Lower lobe of right lung (tissue), 2 donors: ENCODE measurements at regions not wholly inside any gene's neighbourhood (a gene's known extent, or its start where the extent isn't known, plus 50 kb on each side); places are given as distances from the start of the nearest gene placed in this dataset.

Source experiments
- ATAC-seq, 2 donors: fragments of 200-7000 bp; cut with Tn5 transposase; one replicate each; pipeline ENCODE4 v1.9.1; 2020 to 2022; ENCODE audit warnings: mild to moderate bottlenecking in 2 of 2, moderate library complexity in 2 of 2
- DNase-seq: peaks from one replicate; pipeline ENCODE4 v3.0.0-alpha.2; 2020
- H3K27ac ChIP-seq: fragments of 200-600 bp; one replicate; pipeline ENCODE4 v1.8.0; 2022
- H3K27me3 ChIP-seq: fragments of 200-600 bp; one replicate; pipeline ENCODE4 v1.8.0; 2022; ENCODE audit warnings: low read depth
- H3K36me3 ChIP-seq: fragments of 200-600 bp; one replicate; pipeline ENCODE4 v1.8.0; 2022; ENCODE audit warnings: mild to moderate bottlenecking
- H3K4me1 ChIP-seq: fragments of 200-600 bp; one replicate; pipeline ENCODE4 v1.8.0; 2022
- H3K4me3 ChIP-seq: fragments of 200-600 bp; one replicate; pipeline ENCODE4 v1.8.0; 2022; ENCODE audit warnings: mild to moderate bottlenecking
- H3K9me3 ChIP-seq: fragments of 200-600 bp; one replicate; pipeline ENCODE4 v1.8.0; 2022
- CTCF ChIP-seq: fragments of 200-600 bp; IDR thresholded peaks from one replicate; pipeline ENCODE4 v1.8.0; 2022; ENCODE audit warnings: antibody characterized with exemption, mild to moderate bottlenecking
- intact Hi-C: fragments of 100-400 bp; cut with DNase I; formaldehyde crosslinking; loops from one replicate; pipeline ENCODE4 v1.11.0; 2022
- donor health status: DM: no; HTN: yes; CAD: no; lungs with severe emphysema.

- intact Hi-C loops = no loop called here
- Histone ChIP-seq H3K4me1 (peaks cover 21% of the 10 kb centered on the region), H3K36me3 (no peaks in the 10 kb centered on the region), H3K9me3 (no peaks in the 10 kb centered on the region), H3K27ac (no peak overlapping the region), H3K27me3 (peaks cover 69% of the 10 kb centered on the region), H3K4me3 (no peak overlapping the region)
- ATAC-seq (no peak), DNase-seq (no peak)
- TF ChIP-seq CTCF = no peak
Measured at GRCh38 chr6:166006900-166007301, 160.8 kb downstream of the TBXT start.

GRCh38 chr6:166005944-166006899, 161.4 kb downstream of the TBXT start:
- H3K4me3 ChIP-seq = peak overlapping the region; percentile 39
- intact Hi-C loops = no loop called here
- DNase-seq (no peak), ATAC-seq (peak; percentile 67 to 74)
- H3K36me3 ChIP-seq = no peaks in the 10 kb centered on the region
- TF ChIP-seq CTCF = no peak
- no peaks in the 10 kb centered on the region for H3K9me3 ChIP-seq
- peaks cover 62% of the 10 kb centered on the region for H3K27me3 ChIP-seq
- H3K27ac ChIP-seq = no peak overlapping the region
- peaks cover 21% of the 10 kb centered on the region for H3K4me1 ChIP-seq

GRCh38 chr6:166005401-166005943, 162.2 kb downstream of the TBXT start:
- intact Hi-C loops = no loop called here
- H3K9me3 ChIP-seq = no peaks in the 10 kb centered on the region
- DNase-seq = no peak
- TF ChIP-seq CTCF = no peak
- H3K27ac ChIP-seq = no peak overlapping the region
- H3K4me1 ChIP-seq = peaks cover 21% of the 10 kb centered on the region
- peak overlapping the region; percentile 39 for H3K4me3 ChIP-seq
- peak; percentile 49 to 58 for ATAC-seq
- no peaks in the 10 kb centered on the region for H3K36me3 ChIP-seq
- H3K27me3 ChIP-seq = peaks cover 56% of the 10 kb centered on the region

GRCh38 chr6:166004876-166005275, 162.8 kb downstream of the TBXT start:
- no peaks in the 10 kb centered on the region for H3K9me3 ChIP-seq
- no peak overlapping the region for H3K27ac ChIP-seq
- no peak for ATAC-seq
- peaks cover 50% of the 10 kb centered on the region for H3K27me3 ChIP-seq
- H3K4me3 ChIP-seq = no peak overlapping the region
- H3K4me1 ChIP-seq = peaks cover 21% of the 10 kb centered on the region
- TF ChIP-seq CTCF = no peak
- intact Hi-C loops = no loop called here
- no peak for DNase-seq
- H3K36me3 ChIP-seq = no peaks in the 10 kb centered on the region

- no peak overlapping the region for H3K4me3 ChIP-seq
- H3K9me3 ChIP-seq = no peaks in the 10 kb centered on the region
- no peak for ATAC-seq
- peaks cover 46% of the 10 kb centered on the region for H3K27me3 ChIP-seq
- intact Hi-C loops = no loop called here
- H3K27ac ChIP-seq = no peak overlapping the region
- H3K36me3 ChIP-seq = no peaks in the 10 kb centered on the region
- TF ChIP-seq CTCF = no peak
- H3K4me1 ChIP-seq = peaks cover 21% of the 10 kb centered on the region
- DNase-seq = no peak
Measured at GRCh38 chr6:166004471-166004870, 163.2 kb downstream of the TBXT start.
